GM12878 (cell line): ENCODE measurements at regions not wholly inside any gene's neighbourhood (a gene's known extent, or its start where the extent isn't known, plus 50 kb on each side); places are given as distances from the start of the nearest gene placed in this dataset.

ENCODE experiments used
- ATAC-seq: fragments of 200-7000 bp; cut with Tn5 transposase; 3 replicates; pipeline ENCODE4 v1.9.1; 2020; ENCODE audit warnings: mild to moderate bottlenecking, moderate library complexity
- BruUV-seq: library from RNA; stranded (reverse); fragments of 400-500 nt; replicated peaks from 2 replicates; lab custom pipeline; 2021; lab: Mats Ljungman, UMichigan
- CTCF ChIA-PET: fragments of 300-600 bp; sonication (Branson Sonifier 250); formaldehyde crosslinking; extraction: SDS; loops from one replicate; lab custom pipeline; 2021; ENCODE audit warnings: inconsistent platforms; lab: Yijun Ruan, JAX
- POLR2A ChIA-PET: fragments of 350-600 bp; formaldehyde crosslinking; extraction: SDS; loops from one replicate; lab custom pipeline; 2021; ENCODE audit warnings: inconsistent platforms; lab: Charles Lee
- RAD21 ChIA-PET: fragments of 300-600 bp; sonication (Branson Sonifier 250); formaldehyde crosslinking; loops from one replicate; lab custom pipeline; 2023; ENCODE audit warnings: antibody characterized with exemption; ENCODE audit not compliant: unreplicated experiment; lab: Charles Lee
- SMC1A ChIA-PET: fragments of 300-600 bp; sonication (Branson Sonifier 250); formaldehyde crosslinking; loops from one replicate; lab custom pipeline; 2023; ENCODE audit not compliant: unreplicated experiment, uncharacterized antibody; lab: Charles Lee
- DNase-seq: peaks from one replicate; pipeline ENCODE4 v3.0.0-alpha.2; 2011; ENCODE audit warnings: low read depth, low spot score
- FAIRE-seq: peaks from 3 replicates; lab custom pipeline; 2011; peaks lifted over from hg19 to GRCh38; lab: Jason Lieb, UNC
- H2AFZ ChIP-seq: 2 replicates; pipeline ENCODE4 v1.6.0; 2011; ENCODE audit warnings: low read depth, low read length, control low read depth; ENCODE audit not compliant: control insufficient read depth
- H3K27ac ChIP-seq: 2 replicates; pipeline ENCODE4 v1.5.1; 2011; ENCODE audit warnings: control low read depth; ENCODE audit not compliant: control insufficient read depth, insufficient read depth
- H3K27me3 ChIP-seq, 2 experiments: replicated peaks in 1 of 2; 2 replicates each; pipeline versions ENCODE4 v1.6.0 to v1.6.1; 2011; ENCODE audit warnings: low read length in 1 of 2; ENCODE audit not compliant: control insufficient read depth in 2 of 2, insufficient read depth in 2 of 2
- H3K36me3 ChIP-seq, 2 experiments: 2 replicates each; pipeline ENCODE4 v1.5.1; 2011; ENCODE audit warnings: low read length in 1 of 2; ENCODE audit not compliant: control insufficient read depth in 2 of 2, insufficient read depth in 2 of 2
- H3K4me1 ChIP-seq: 2 replicates; pipeline ENCODE4 v1.6.1; 2011; ENCODE audit warnings: mild to moderate bottlenecking, low read length, moderate library complexity, mixed read lengths; ENCODE audit not compliant: control insufficient read depth, insufficient read depth
- H3K4me2 ChIP-seq: 2 replicates; pipeline ENCODE4 v1.6.0; 2011; ENCODE audit warnings: control low read depth; ENCODE audit not compliant: control insufficient read depth, insufficient read depth
- H3K4me3 ChIP-seq: fragments of 200-600 bp; sonication (generic); 2 replicates; pipeline ENCODE4 v1.5.1; 2016
- H3K79me2 ChIP-seq: 2 replicates; pipeline ENCODE4 v1.6.0; 2011; ENCODE audit warnings: low read length; ENCODE audit not compliant: control insufficient read depth, insufficient read depth
- H3K9ac ChIP-seq: 2 replicates; pipeline ENCODE4 v1.8.0; 2011; ENCODE audit warnings: low read length, control low read depth, mixed read lengths; ENCODE audit not compliant: control insufficient read depth, insufficient read depth
- H3K9me3 ChIP-seq: replicated peaks from 3 replicates; pipeline ENCODE4 v1.5.1; 2011; ENCODE audit warnings: mild to moderate bottlenecking, low read length; ENCODE audit not compliant: control insufficient read depth, insufficient read depth
- H4K20me1 ChIP-seq: 2 replicates; pipeline ENCODE4 v1.6.0; 2011; ENCODE audit not compliant: control insufficient read depth, insufficient read depth
- CEBPB ChIP-seq, 2 experiments: fragments of 150-350 bp in 1 of 2; IDR thresholded peaks; 2 replicates each; pipeline ENCODE4 v1.6.1; 2012 to 2014; ENCODE audit warnings: low read depth in 2 of 2, low read length in 2 of 2, borderline replicate concordance in 1 of 2, inconsistent platforms in 1 of 2
- FOXM1 ChIP-seq: IDR thresholded peaks from 2 replicates; pipeline ENCODE4 v1.6.1; 2012; ENCODE audit warnings: low read depth, mild to moderate bottlenecking, inconsistent platforms, low read length, moderate library complexity
- RAD51 ChIP-seq: fragments of 450-650 bp; IDR thresholded peaks from 2 replicates; pipeline ENCODE4 v1.6.1; 2016; ENCODE audit warnings: moderate library complexity, mild to moderate bottlenecking, inconsistent platforms
- SREBF1 ChIP-seq: IDR thresholded peaks from 2 replicates; pipeline ENCODE4 v1.6.1; 2012; ENCODE audit warnings: mild to moderate bottlenecking, low read length
- ZNF384 ChIP-seq: IDR thresholded peaks from 2 replicates; pipeline ENCODE4 v1.6.1; 2012; ENCODE audit warnings: low read depth, mild to moderate bottlenecking, low read length, improper control_type of control experiment, borderline replicate concordance
- ZZZ3 ChIP-seq: IDR thresholded peaks from 2 replicates; pipeline ENCODE4 v1.6.1; 2011; ENCODE audit warnings: low read depth; ENCODE audit not compliant: control insufficient read depth, insufficient read length
- WGBS: methylation state at CpG from one replicate; pipeline ENCODE4 v1.1.6; 2016; ENCODE audit warnings: low lambda C conversion rate; ENCODE audit not compliant: insufficient replicate concordance, insufficient coverage; ENCODE audit errors: missing lambda C conversion rate; 5-methylcytosine and 5-hydroxymethylcytosine counted together
- in situ Hi-C: fragments of 300-500 bp; cut with MboI; formaldehyde crosslinking; loops from 9 replicates; pipeline ENCODE4 v1.14.3; 2018; ENCODE audit warnings: mixed read lengths
- intact Hi-C: fragments of 100-400 bp; cut with micrococcal nuclease; formaldehyde crosslinking; loops from one replicate; pipeline ENCODE4 v1.14.2; 2022; ENCODE audit not compliant: unreplicated experiment
- TF ChIP-seq, protein P1 (sequence below): fragments of 450-650 bp; formaldehyde crosslinking; IDR thresholded peaks from 2 replicates; pipeline ENCODE4 v1.4.0; 2020; ENCODE audit warnings: mild to moderate bottlenecking, moderate library complexity
- TF ChIP-seq, protein P2 (sequence below): fragments of 150-350 bp; IDR thresholded peaks from 2 replicates; pipeline ENCODE4 v1.6.1; 2014; ENCODE audit warnings: mild to moderate bottlenecking, low read depth, low read length
- TF ChIP-seq, protein P3 (sequence below): fragments of 450-650 bp; IDR thresholded peaks from 2 replicates; pipeline ENCODE4 v1.6.1; 2016; ENCODE audit warnings: mild to moderate bottlenecking, moderate library complexity, borderline replicate concordance

DNA sequence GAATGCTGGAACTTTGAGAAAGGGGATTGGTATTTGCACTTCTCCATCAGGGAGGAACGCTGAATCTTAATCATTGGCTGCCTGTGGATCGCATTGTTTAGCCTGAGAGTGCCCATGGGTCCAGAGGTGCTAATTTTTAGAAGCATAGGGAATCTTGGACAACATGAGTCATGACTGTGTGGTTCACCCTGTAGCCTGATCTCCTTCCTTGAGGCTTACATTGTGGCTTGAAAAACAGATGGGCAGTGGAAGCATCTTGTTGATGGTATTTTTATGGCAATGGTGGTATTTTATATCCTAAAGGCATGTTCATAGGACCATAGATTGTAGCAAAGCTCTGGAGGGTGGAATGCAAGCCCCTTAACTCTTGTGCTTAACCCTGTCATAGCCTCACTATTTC is 99.2 kb upstream of the DBX1 start:
- SMC1A ChIA-PET, result no interaction called here

DNA sequence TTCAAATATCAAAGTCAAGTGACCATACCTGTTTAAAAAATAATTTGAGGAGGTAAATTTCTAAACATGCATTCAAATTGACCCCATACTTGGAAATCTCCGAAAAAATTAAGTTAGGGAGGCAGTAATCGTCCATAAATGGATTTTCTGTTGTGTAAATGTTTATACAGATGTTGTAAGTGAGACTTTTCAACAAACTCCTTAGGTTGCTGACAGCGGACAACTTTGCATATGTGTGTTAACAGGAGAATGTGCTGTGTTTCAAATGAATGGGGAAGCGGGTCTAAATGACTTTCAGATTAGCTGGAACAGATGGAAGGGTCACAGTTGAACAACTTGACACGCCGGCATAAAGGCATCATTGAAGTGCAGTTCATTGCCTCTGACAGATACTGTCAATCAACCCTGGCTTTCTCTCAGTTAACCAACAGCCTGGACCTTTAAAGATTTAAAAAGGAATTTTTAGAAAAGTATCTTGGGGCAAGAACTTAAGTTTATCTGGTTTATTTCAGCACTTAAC is 98.2 kb upstream of the DBX1 start:
- no peaks in the 10 kb centered on the region for H3K79me2 ChIP-seq
- H3K27ac ChIP-seq, result no peak overlapping the region
- ChIA-PET POLR2A (no interaction called here), CTCF (no interaction called here), SMC1A (no interaction called here), RAD21 (no interaction called here)
- H3K36me3 ChIP-seq, result no peaks in the 10 kb centered on the region
- no peak overlapping the region for H3K4me3 ChIP-seq
- intact Hi-C loops, result no loop called here
- no peak overlapping the region for H3K9ac ChIP-seq
- no peak overlapping the region for H2AFZ ChIP-seq
- no peak overlapping the region for H3K4me2 ChIP-seq
- in situ Hi-C loops, result no loop called here
- FAIRE-seq (no peak), ATAC-seq (no peak), DNase-seq (no peak)
- H3K4me1 ChIP-seq, result no peaks in the 10 kb centered on the region
- no peaks in the 10 kb centered on the region for H3K9me3 ChIP-seq
- BruUV-seq, result no TSS peak
- peaks cover 0 to 5% of the 10 kb centered on the region in 2 experiments; a peak in 1 of 4 replicates for H3K27me3 ChIP-seq
- H4K20me1 ChIP-seq, result no peaks in the 10 kb centered on the region
- 29% methylated on average over 6 of the region's 6 CpGs for WGBS
- TF ChIP-seq, protein P1, sequence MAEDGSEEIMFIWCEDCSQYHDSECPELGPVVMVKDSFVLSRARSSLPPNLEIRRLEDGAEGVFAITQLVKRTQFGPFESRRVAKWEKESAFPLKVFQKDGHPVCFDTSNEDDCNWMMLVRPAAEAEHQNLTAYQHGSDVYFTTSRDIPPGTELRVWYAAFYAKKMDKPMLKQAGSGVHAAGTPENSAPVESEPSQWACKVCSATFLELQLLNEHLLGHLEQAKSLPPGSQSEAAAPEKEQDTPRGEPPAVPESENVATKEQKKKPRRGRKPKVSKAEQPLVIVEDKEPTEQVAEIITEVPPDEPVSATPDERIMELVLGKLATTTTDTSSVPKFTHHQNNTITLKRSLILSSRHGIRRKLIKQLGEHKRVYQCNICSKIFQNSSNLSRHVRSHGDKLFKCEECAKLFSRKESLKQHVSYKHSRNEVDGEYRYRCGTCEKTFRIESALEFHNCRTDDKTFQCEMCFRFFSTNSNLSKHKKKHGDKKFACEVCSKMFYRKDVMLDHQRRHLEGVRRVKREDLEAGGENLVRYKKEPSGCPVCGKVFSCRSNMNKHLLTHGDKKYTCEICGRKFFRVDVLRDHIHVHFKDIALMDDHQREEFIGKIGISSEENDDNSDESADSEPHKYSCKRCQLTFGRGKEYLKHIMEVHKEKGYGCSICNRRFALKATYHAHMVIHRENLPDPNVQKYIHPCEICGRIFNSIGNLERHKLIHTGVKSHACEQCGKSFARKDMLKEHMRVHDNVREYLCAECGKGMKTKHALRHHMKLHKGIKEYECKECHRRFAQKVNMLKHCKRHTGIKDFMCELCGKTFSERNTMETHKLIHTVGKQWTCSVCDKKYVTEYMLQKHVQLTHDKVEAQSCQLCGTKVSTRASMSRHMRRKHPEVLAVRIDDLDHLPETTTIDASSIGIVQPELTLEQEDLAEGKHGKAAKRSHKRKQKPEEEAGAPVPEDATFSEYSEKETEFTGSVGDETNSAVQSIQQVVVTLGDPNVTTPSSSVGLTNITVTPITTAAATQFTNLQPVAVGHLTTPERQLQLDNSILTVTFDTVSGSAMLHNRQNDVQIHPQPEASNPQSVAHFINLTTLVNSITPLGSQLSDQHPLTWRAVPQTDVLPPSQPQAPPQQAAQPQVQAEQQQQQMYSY (CRISPR knock-in tag), result no peak
- TF ChIP-seq, protein P2, sequence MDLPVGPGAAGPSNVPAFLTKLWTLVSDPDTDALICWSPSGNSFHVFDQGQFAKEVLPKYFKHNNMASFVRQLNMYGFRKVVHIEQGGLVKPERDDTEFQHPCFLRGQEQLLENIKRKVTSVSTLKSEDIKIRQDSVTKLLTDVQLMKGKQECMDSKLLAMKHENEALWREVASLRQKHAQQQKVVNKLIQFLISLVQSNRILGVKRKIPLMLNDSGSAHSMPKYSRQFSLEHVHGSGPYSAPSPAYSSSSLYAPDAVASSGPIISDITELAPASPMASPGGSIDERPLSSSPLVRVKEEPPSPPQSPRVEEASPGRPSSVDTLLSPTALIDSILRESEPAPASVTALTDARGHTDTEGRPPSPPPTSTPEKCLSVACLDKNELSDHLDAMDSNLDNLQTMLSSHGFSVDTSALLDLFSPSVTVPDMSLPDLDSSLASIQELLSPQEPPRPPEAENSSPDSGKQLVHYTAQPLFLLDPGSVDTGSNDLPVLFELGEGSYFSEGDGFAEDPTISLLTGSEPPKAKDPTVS, result no peak
- TF ChIP-seq ZZZ3 (no peak), RAD51 (no peak), FOXM1 (no peak)
- TF ChIP-seq, protein P3, sequence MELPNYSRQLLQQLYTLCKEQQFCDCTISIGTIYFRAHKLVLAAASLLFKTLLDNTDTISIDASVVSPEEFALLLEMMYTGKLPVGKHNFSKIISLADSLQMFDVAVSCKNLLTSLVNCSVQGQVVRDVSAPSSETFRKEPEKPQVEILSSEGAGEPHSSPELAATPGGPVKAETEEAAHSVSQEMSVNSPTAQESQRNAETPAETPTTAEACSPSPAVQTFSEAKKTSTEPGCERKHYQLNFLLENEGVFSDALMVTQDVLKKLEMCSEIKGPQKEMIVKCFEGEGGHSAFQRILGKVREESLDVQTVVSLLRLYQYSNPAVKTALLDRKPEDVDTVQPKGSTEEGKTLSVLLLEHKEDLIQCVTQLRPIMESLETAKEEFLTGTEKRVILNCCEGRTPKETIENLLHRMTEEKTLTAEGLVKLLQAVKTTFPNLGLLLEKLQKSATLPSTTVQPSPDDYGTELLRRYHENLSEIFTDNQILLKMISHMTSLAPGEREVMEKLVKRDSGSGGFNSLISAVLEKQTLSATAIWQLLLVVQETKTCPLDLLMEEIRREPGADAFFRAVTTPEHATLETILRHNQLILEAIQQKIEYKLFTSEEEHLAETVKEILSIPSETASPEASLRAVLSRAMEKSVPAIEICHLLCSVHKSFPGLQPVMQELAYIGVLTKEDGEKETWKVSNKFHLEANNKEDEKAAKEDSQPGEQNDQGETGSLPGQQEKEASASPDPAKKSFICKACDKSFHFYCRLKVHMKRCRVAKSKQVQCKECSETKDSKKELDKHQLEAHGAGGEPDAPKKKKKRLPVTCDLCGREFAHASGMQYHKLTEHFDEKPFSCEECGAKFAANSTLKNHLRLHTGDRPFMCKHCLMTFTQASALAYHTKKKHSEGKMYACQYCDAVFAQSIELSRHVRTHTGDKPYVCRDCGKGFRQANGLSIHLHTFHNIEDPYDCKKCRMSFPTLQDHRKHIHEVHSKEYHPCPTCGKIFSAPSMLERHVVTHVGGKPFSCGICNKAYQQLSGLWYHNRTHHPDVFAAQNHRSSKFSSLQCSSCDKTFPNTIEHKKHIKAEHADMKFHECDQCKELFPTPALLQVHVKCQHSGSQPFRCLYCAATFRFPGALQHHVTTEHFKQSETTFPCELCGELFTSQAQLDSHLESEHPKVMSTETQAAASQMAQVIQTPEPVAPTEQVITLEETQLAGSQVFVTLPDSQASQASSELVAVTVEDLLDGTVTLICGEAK, result no peak

More for the DNA sequence above, 99.2 kb upstream of the DBX1 start:
- DNase-seq (no peak), ATAC-seq (no peak), FAIRE-seq (no peak)
- intact Hi-C loops (no loop called here), in situ Hi-C loops (no loop called here)
- Histone ChIP-seq H3K79me2 (no peaks in the 10 kb centered on the region), H3K4me2 (no peak overlapping the region), H3K27me3 (peaks cover 0 to 5% of the 10 kb centered on the region in 2 experiments; a peak in 1 of 4 replicates), H3K4me3 (no peak overlapping the region), H4K20me1 (no peaks in the 10 kb centered on the region), H2AFZ (no peak overlapping the region), H3K9me3 (no peaks in the 10 kb centered on the region), H3K36me3 (no peaks in the 10 kb centered on the region), H3K4me1 (no peaks in the 10 kb centered on the region), H3K27ac (no peak overlapping the region), H3K9ac (no peak overlapping the region)
- ChIA-PET CTCF (no interaction called here), POLR2A (no interaction called here), RAD21 (no interaction called here)
- 0% methylated on average over 2 of the region's 2 CpGs for WGBS
- TF ChIP-seq SREBF1, result no peak
- no peak for TF ChIP-seq CEBPB (IDR thresholded peaks at IDR 0.05; ENCODE audit: borderline replicate concordance in 1 of 2, low read depth in 2 of 2, low read length in 2 of 2)
- no peak for TF ChIP-seq ZNF384
- no TSS peak for BruUV-seq
